ENCODE measurements at regions not wholly inside any gene's neighbourhood (a gene's known extent, or its start where the extent isn't known, plus 50 kb on each side); places are given as distances from the start of the nearest gene placed in this dataset.

DNA sequence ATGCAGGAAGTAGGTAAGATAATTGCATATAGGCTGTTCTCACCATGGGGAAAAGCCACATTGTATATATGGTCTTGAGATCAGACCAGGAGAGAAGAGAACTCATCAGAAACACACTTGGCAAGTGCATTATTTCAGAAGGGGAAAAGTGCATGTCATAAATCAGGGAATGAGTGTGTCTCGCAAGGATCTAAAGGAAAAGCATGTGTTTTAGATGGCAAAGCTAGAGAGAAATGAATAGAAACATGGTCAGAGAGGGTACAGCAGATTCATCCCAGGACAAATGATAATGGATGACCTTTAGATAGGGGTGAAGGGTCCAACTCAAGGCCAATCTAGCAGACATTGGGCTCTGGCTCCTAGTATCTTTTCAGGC lies 230.2 kb upstream of the NAV3 start (continued):
- TF ChIP-seq, protein P1, sequence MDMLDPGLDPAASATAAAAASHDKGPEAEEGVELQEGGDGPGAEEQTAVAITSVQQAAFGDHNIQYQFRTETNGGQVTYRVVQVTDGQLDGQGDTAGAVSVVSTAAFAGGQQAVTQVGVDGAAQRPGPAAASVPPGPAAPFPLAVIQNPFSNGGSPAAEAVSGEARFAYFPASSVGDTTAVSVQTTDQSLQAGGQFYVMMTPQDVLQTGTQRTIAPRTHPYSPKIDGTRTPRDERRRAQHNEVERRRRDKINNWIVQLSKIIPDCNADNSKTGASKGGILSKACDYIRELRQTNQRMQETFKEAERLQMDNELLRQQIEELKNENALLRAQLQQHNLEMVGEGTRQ (IDR thresholded peaks at IDR 0.05; ENCODE audit: borderline replicate concordance, low read depth, low read length), result no peak
- TF ChIP-seq NBN (IDR thresholded peaks at IDR 0.05) (no peak), PAX8 (IDR thresholded peaks at IDR 0.05) (no peak), POLR2AphosphoS5 (IDR thresholded peaks at IDR 0.05; ENCODE audit: low read length) (no peak)
- TF ChIP-seq, protein P2, sequence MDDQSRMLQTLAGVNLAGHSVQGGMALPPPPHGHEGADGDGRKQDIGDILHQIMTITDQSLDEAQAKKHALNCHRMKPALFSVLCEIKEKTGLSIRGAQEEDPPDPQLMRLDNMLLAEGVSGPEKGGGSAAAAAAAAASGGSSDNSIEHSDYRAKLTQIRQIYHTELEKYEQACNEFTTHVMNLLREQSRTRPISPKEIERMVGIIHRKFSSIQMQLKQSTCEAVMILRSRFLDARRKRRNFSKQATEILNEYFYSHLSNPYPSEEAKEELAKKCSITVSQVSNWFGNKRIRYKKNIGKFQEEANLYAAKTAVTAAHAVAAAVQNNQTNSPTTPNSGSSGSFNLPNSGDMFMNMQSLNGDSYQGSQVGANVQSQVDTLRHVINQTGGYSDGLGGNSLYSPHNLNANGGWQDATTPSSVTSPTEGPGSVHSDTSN (IDR thresholded peaks at IDR 0.05; ENCODE audit: insufficient replicate concordance, low read depth, low read length), result no peak

DNA sequence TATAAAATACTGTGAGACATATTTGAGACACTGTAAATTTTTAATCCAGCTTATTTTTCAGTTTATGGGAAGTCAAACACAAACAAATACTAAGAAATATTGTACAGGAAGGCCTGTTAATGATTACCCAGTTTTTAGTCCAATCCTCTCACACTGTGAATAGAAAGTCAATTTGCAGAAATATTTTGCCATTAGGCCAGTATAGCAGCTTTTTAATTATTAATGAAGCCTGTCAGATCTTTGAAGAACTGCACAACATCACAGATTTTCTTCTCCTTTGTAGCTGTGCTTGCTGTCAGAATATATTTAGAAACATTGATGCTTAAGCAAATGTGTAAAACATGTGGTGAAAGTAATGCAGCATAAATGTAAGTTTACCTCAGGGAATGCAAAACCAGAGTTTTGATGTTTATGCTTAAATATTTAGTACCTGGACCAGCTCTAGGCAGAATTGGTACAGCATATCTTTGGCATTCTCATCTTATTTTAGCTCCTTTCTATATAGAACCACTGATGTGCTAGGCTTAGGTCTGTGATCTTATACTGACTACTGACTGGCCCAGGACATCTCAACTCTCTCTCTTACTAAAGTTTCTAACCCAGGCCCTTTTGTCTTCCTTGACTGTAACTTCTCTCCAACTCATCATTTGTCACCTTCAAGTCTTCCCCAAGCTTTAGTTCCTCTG lies 230.8 kb upstream of the NAV3 start:
- no peak for FAIRE-seq
- H3K36me3 ChIP-seq (ENCODE audit: control insufficient read depth in 2 of 2, insufficient read depth in 2 of 2, low read length in 1 of 2), result no peaks in the 10 kb centered on the region
- ChIA-PET RAD21 (ENCODE audit: unreplicated experiment) (interaction anchor here (0.6 to 0.7 kb wide), 2 partner anchors 77 to 325 kb away, joined by 3 read pairs; no protein-coding TSS in a partner anchor), POLR2A (no interaction called here), SMC1A (ENCODE audit: uncharacterized antibody, unreplicated experiment) (no interaction called here), CTCF (interaction anchor here (0.7 kb wide), 1 partner anchor 185 kb away, joined by 3 read pairs; no protein-coding TSS in a partner anchor)
- BruUV-seq (replicated peaks), result no TSS peak
- H3K27ac ChIP-seq (ENCODE audit: control insufficient read depth, insufficient read depth), result no peak overlapping the region
- H3K4me1 ChIP-seq (ENCODE audit: control insufficient read depth, insufficient read depth, low read length), result no peaks in the 10 kb centered on the region
- H3K79me2 ChIP-seq (ENCODE audit: control insufficient read depth, insufficient read depth, low read length), result no peaks in the 10 kb centered on the region
- no peak overlapping the region for H2AFZ ChIP-seq (ENCODE audit: control insufficient read depth, low read depth, low read length)
- H4K20me1 ChIP-seq (ENCODE audit: control insufficient read depth, insufficient read depth), result no peaks in the 10 kb centered on the region
- peak; percentile 72 for ATAC-seq
- H3K4me3 ChIP-seq, result no peak overlapping the region
- in situ Hi-C loops (cut with MboI) (no loop called here), intact Hi-C loops (cut with micrococcal nuclease; ENCODE audit: unreplicated experiment) (no loop called here)
- H3K4me2 ChIP-seq (ENCODE audit: control insufficient read depth, insufficient read depth), result no peak overlapping the region
- peak; percentile 11 for DNase-seq (ENCODE audit: low read depth, low spot score)
- H3K9me3 ChIP-seq (replicated peaks; ENCODE audit: control insufficient read depth, insufficient read depth, low read length), result no peaks in the 10 kb centered on the region
- no peaks in the 10 kb centered on the region for H3K27me3 ChIP-seq (replicated peaks in 1 of 2; ENCODE audit: control insufficient read depth in 2 of 2, insufficient read depth in 2 of 2, low read length in 1 of 2)
- H3K9ac ChIP-seq (ENCODE audit: control insufficient read depth, insufficient read depth, low read length), result no peak overlapping the region
- TF ChIP-seq TCF7 (IDR thresholded peaks at IDR 0.05; ENCODE audit: borderline replicate concordance), result no peak
- TF ChIP-seq TAF1 (IDR thresholded peaks at IDR 0.05; ENCODE audit: borderline replicate concordance, low read depth, low read length), result no peak
- TF ChIP-seq EGR1 (IDR thresholded peaks at IDR 0.05; ENCODE audit: borderline replicate concordance in 1 of 2, low read depth in 2 of 2, low read length in 2 of 2), result no peak
- TF ChIP-seq, protein P3, sequence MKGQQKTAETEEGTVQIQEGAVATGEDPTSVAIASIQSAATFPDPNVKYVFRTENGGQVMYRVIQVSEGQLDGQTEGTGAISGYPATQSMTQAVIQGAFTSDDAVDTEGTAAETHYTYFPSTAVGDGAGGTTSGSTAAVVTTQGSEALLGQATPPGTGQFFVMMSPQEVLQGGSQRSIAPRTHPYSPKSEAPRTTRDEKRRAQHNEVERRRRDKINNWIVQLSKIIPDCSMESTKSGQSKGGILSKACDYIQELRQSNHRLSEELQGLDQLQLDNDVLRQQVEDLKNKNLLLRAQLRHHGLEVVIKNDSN (IDR thresholded peaks at IDR 0.05; ENCODE audit: borderline replicate concordance, extremely low read length, insufficient read depth, low read depth, low read length), result no peak
- TF ChIP-seq EP300 (IDR thresholded peaks at IDR 0.05; ENCODE audit: borderline replicate concordance in 1 of 2, control insufficient read depth in 1 of 2, low read depth in 2 of 2, low read length in 2 of 2), result no peak
- TF ChIP-seq HDAC2 (IDR thresholded peaks at IDR 0.05), result no peak
- TF ChIP-seq PRDM15 (CRISPR knock-in tag; IDR thresholded peaks at IDR 0.05), result no peak
- TF ChIP-seq SIX5 (IDR thresholded peaks at IDR 0.05; ENCODE audit: low read depth, low read length, severe bottlenecking), result no peak
- no peak for TF ChIP-seq ZSCAN29 (IDR thresholded peaks at IDR 0.05)
- TF ChIP-seq, protein P2 (IDR thresholded peaks at IDR 0.05; ENCODE audit: insufficient replicate concordance, low read depth, low read length), result no peak

All from GM12878 (cell line).